Adipocyte (in vitro differentiated cells): ENCODE measurements at regions not wholly inside any gene's neighbourhood (a gene's known extent, or its start where the extent isn't known, plus 50 kb on each side); places are given as distances from the start of the nearest gene placed in this dataset.

ENCODE experiments used
- DNase-seq: peaks from one replicate; pipeline ENCODE4 v3.0.0-alpha.2; 2015; ENCODE audit warnings: low read depth
- H3K27me3 ChIP-seq: replicated peaks from 2 replicates; pipeline ENCODE4 v1.7.0; 2013; ENCODE audit warnings: mild to moderate bottlenecking, low read length, moderate library complexity; ENCODE audit not compliant: control insufficient read depth, insufficient read depth
- H3K36me3 ChIP-seq: 2 replicates; pipeline ENCODE4 v1.7.0; 2013; ENCODE audit warnings: low read length, mild to moderate bottlenecking, moderate library complexity; ENCODE audit not compliant: control insufficient read depth, insufficient read depth, severe bottlenecking
- H3K4me1 ChIP-seq: 2 replicates; pipeline ENCODE4 v1.7.0; 2013; ENCODE audit warnings: mild to moderate bottlenecking, low read length, moderate library complexity; ENCODE audit not compliant: control insufficient read depth, insufficient read depth
- H3K4me3 ChIP-seq: 2 replicates; pipeline ENCODE4 v1.7.0; 2013; ENCODE audit warnings: mild to moderate bottlenecking, low read length, moderate library complexity
- H3K9ac ChIP-seq: 2 replicates; pipeline ENCODE4 v1.7.0; 2013; ENCODE audit warnings: mild to moderate bottlenecking, low read length, moderate library complexity
- H3K9me3 ChIP-seq: 2 replicates; pipeline ENCODE4 v1.7.0; 2013; ENCODE audit warnings: mild to moderate bottlenecking, low read length, moderate library complexity; ENCODE audit not compliant: control insufficient read depth

- Histone ChIP-seq H3K27me3 (no peaks in the 10 kb centered on the region), H3K4me3 (no peak overlapping the region), H3K4me1 (no peaks in the 10 kb centered on the region), H3K9me3 (no peaks in the 10 kb centered on the region), H3K9ac (no peak overlapping the region), H3K36me3 (no peaks in the 10 kb centered on the region)
- peak; percentile 29 for DNase-seq
Measured at GRCh38 chr14:48398675-48399282, 723.4 kb upstream of the MDGA2 start.

GRCh38 chr14:48391661-48392060 is 716.3 kb upstream of the MDGA2 start:
- no peaks in the 10 kb centered on the region for H3K36me3 ChIP-seq
- no peak overlapping the region for H3K4me3 ChIP-seq
- no peaks in the 10 kb centered on the region for H3K27me3 ChIP-seq
- H3K9me3 ChIP-seq: no peaks in the 10 kb centered on the region
- H3K4me1 ChIP-seq: no peaks in the 10 kb centered on the region
- DNase-seq: no peak
- H3K9ac ChIP-seq: no peak overlapping the region

GRCh38 chr14:48390346-48390745 is 714.9 kb upstream of the MDGA2 start:
- Histone ChIP-seq H3K9ac (no peak overlapping the region), H3K4me3 (no peak overlapping the region), H3K9me3 (no peaks in the 10 kb centered on the region), H3K27me3 (no peaks in the 10 kb centered on the region), H3K4me1 (no peaks in the 10 kb centered on the region), H3K36me3 (no peaks in the 10 kb centered on the region)
- no peak for DNase-seq

- H3K27me3 ChIP-seq: no peaks in the 10 kb centered on the region
- H3K9ac ChIP-seq: no peak overlapping the region
- H3K9me3 ChIP-seq: no peaks in the 10 kb centered on the region
- no peak for DNase-seq
- no peak overlapping the region for H3K4me3 ChIP-seq
- no peaks in the 10 kb centered on the region for H3K4me1 ChIP-seq
- no peaks in the 10 kb centered on the region for H3K36me3 ChIP-seq
Measured at GRCh38 chr14:48384821-48385220, 709.4 kb upstream of the MDGA2 start.

GRCh38 chr14:48382961-48383360 is 707.6 kb upstream of the MDGA2 start:
- Histone ChIP-seq H3K27me3 (no peaks in the 10 kb centered on the region), H3K9me3 (no peaks in the 10 kb centered on the region), H3K36me3 (no peaks in the 10 kb centered on the region), H3K4me1 (no peaks in the 10 kb centered on the region), H3K9ac (no peak overlapping the region), H3K4me3 (no peak overlapping the region)
- no peak for DNase-seq

- H3K36me3 ChIP-seq: no peaks in the 10 kb centered on the region
- H3K4me1 ChIP-seq: no peaks in the 10 kb centered on the region
- no peak for DNase-seq
- H3K27me3 ChIP-seq: no peaks in the 10 kb centered on the region
- H3K9me3 ChIP-seq: no peaks in the 10 kb centered on the region
- no peak overlapping the region for H3K9ac ChIP-seq
- no peak overlapping the region for H3K4me3 ChIP-seq
Measured at GRCh38 chr14:48378541-48378940, 703.1 kb upstream of the MDGA2 start.

- Histone ChIP-seq H3K27me3 (no peaks in the 10 kb centered on the region), H3K4me1 (no peaks in the 10 kb centered on the region)
Measured at GRCh38 chr14:48373981-48374380, 698.6 kb upstream of the MDGA2 start.

GRCh38 chr14:48350971-48351370 is 675.6 kb upstream of the MDGA2 start:
- Histone ChIP-seq H3K36me3 (no peaks in the 10 kb centered on the region), H3K4me3 (no peak overlapping the region), H3K9me3 (no peaks in the 10 kb centered on the region), H3K27me3 (no peaks in the 10 kb centered on the region), H3K4me1 (no peaks in the 10 kb centered on the region), H3K9ac (no peak overlapping the region)
- no peak for DNase-seq

More at GRCh38 chr14:48373981-48374380, 698.6 kb upstream of the MDGA2 start:
- no peak overlapping the region for H3K4me3 ChIP-seq
- DNase-seq: no peak
- no peaks in the 10 kb centered on the region for H3K36me3 ChIP-seq
- H3K9ac ChIP-seq: no peak overlapping the region
- no peaks in the 10 kb centered on the region for H3K9me3 ChIP-seq

- Histone ChIP-seq H3K4me1 (no peaks in the 10 kb centered on the region), H3K27me3 (no peaks in the 10 kb centered on the region), H3K36me3 (no peaks in the 10 kb centered on the region), H3K9ac (no peak overlapping the region), H3K9me3 (no peaks in the 10 kb centered on the region), H3K4me3 (no peak overlapping the region)
- DNase-seq: no peak
Measured at GRCh38 chr14:48349689-48350088, 674.3 kb upstream of the MDGA2 start.

- Histone ChIP-seq H3K4me3 (no peak overlapping the region), H3K9me3 (no peaks in the 10 kb centered on the region), H3K36me3 (no peaks in the 10 kb centered on the region), H3K4me1 (no peaks in the 10 kb centered on the region), H3K27me3 (no peaks in the 10 kb centered on the region), H3K9ac (no peak overlapping the region)
- DNase-seq: no peak
Measured at GRCh38 chr14:48341069-48341468, 665.7 kb upstream of the MDGA2 start.

- Histone ChIP-seq H3K4me1 (no peaks in the 10 kb centered on the region), H3K27me3 (no peaks in the 10 kb centered on the region), H3K9ac (no peak overlapping the region), H3K36me3 (no peaks in the 10 kb centered on the region), H3K4me3 (no peak overlapping the region), H3K9me3 (no peaks in the 10 kb centered on the region)
- no peak for DNase-seq
Measured at GRCh38 chr14:48333221-48333920, 658.0 kb upstream of the MDGA2 start.

- H3K4me3 ChIP-seq: no peak overlapping the region
- no peaks in the 10 kb centered on the region for H3K9me3 ChIP-seq
- H3K4me1 ChIP-seq: no peaks in the 10 kb centered on the region
- H3K9ac ChIP-seq: no peak overlapping the region
- no peaks in the 10 kb centered on the region for H3K36me3 ChIP-seq
- DNase-seq: no peak
- no peaks in the 10 kb centered on the region for H3K27me3 ChIP-seq
Measured at GRCh38 chr14:48331421-48331820, 656.0 kb upstream of the MDGA2 start.
